HG03432 (cell line): ENCODE measurements at regions not wholly inside any gene's neighbourhood (a gene's known extent, or its start where the extent isn't known, plus 50 kb on each side); places are given as distances from the start of the nearest gene placed in this dataset.

ENCODE experiments used
- ATAC-seq: cut with Tn5 transposase; IDR thresholded peaks from one replicate; pipeline ENCODE4 v1.9.1; 2021; ENCODE audit warnings: mild to moderate bottlenecking, moderate library complexity; ENCODE audit not compliant: unreplicated experiment

GRCh38 chr18:41466436-41467160 is 488.4 kb upstream of the PIK3C3 start:
- no peak for ATAC-seq

DNA sequence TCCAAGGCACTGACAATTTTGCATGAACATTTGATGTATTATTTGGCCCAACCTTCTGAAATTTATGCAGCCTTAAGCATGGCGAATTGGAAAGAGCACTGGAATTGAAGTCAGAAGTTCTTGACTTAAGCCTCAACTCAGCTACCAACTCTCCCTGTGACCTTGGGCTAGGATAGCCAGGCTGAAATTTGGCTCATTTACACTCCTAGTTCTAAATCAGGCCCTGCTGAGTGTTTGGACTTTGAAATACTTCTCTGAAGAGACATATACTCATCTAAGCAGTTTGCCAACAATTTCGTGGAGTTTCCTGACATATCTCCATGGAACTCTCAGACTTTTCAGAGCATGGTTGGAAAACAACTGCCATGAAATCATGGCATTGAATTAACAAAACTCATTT is 489.6 kb upstream of the PIK3C3 start:
- ATAC-seq: no peak

DNA sequence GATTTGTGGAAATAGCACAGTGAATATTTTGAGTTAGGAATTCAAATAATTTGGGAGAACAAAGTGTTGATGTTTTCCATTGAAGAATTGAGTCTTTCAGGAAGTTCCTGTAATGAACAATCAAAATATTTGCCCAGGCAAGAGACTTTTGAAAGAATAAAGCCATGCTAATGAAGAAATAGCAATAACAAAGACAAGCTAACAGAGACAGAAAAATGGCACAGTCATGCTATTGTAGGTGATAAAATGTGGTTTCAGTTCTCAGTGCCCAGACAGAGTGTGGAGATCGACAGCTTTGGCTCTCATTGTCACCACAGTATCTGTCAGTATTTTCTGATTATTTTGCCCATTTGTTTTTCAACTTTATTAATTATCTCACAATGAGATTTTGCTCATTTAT is 490.8 kb upstream of the PIK3C3 start:
- ATAC-seq: no peak

DNA sequence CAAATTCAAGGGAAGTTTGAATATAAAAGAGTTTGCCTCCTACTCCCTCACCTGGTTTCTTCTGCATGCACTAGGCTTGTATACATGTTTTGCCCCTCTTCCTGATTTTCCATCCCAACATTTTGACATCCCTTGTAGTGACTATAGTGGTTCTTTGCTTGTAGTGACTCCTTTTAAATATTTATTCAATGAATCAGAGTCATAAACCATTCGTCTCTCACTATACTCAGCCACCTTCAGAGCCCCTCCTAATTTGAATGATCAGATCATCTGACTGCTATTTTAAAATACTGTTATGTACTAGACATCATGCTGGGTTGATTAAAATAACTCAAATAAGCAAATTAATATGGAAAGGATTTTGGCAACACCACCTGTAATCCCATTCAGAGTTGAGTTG is 492.1 kb upstream of the PIK3C3 start:
- no peak for ATAC-seq

DNA sequence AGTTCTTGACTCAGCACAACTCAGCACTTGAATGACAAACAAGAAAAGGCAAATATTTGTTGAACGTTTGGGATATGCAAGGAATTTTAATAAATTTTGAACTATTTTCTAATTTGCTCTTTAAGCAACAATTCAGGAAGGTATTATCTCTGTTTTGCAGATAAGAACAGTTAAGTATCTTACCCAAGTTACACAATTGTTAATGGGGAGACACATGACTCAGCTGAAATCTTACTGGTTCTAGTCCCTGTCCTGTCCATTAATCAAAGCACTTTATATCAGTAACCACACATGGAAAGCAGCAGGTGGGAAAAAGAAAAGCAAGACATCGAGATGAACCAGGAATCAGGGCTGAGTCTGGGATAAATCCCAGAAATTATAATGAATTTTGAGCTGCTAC is 493.9 kb upstream of the PIK3C3 start:
- no peak for ATAC-seq

DNA sequence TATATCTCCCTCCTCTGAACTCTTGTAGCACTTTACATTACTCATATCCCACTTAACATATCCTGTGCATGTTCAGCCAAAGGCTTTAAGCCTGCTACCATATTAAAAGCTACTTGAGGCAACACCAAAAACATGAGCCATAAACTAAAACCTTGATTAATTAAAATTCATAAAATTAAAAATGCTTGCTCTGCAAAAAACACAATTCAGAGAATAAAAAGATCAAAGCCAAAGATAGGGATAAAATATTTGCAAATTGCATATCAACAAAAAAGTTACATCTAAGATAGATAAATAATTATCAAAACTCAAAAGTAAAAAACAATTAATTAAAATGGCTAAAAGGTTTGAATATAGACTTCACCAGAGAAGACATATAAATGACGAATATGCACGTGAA is 495.4 kb upstream of the PIK3C3 start:
- no peak for ATAC-seq

DNA sequence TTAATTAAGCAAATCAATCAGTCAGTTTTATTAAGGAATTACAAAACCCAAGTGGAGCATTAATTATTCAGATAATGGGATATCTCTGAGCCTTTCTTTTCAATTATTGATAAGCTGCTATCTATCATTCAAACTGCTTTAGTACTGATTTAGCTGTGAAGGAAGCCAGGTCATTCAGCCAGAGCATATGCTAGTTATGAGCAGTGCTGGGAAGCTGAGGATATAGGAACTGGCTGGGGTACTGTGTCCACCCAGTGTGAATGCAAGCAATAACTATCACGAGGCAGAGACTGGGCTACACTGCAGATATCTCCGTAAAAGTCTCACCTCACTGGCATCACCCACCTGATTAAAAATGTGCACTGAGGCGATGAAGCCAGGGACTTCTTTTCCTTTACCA is 496.7 kb upstream of the PIK3C3 start:
- no peak for ATAC-seq

GRCh38 chr18:41457765-41458326 is 497.2 kb upstream of the PIK3C3 start:
- ATAC-seq: no peak

- no peak for ATAC-seq
Measured at GRCh38 chr18:41456831-41457230, 498.2 kb upstream of the PIK3C3 start.

GRCh38 chr18:41449612-41450011 is 505.4 kb upstream of the PIK3C3 start:
- no peak for ATAC-seq

DNA sequence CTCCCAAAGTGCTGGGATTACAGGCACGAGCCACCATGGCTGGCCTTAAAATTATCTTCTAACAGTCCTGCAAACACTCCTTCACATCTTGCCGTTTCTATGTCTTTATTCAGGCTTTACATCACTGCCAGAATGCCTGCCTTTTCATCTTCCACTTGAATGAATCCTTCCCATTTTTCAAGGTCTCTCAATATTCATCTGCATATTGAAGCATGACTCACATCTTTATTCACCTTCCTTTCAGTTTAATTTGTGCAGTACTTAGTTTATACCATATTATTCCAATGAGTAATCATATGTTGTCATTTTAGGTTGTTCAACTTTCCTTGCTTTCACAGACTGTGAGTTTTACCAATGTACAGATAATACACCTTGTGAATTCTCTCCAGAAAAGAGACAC is 510.1 kb upstream of the PIK3C3 start:
- ATAC-seq: no peak

- no peak for ATAC-seq
Measured at GRCh38 chr18:41436772-41437171, 518.3 kb upstream of the PIK3C3 start.

- no peak for ATAC-seq
Measured at GRCh38 chr18:41418598-41418997, 536.4 kb upstream of the PIK3C3 start.

DNA sequence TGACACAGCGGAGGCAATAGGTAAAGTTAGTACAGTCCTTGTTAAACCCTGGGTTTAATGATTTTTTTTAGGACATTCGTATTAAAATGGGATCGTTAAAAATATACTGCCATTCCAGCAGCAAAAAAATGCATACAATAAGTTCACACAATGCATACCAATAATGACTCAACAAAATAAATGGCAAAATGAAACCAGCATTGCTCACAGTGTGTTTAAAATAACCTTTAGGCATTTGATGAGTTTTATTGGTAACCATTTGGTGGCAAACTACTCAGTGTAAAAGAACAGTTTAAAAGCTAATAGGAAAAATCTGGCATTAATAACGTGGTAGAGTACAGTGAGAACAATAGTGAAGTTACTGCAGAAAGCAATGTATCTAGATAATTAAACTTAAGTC is 539.0 kb upstream of the PIK3C3 start:
- ATAC-seq: no peak

- ATAC-seq: no peak
Measured at GRCh38 chr18:41410006-41410405, 545.0 kb upstream of the PIK3C3 start.

DNA sequence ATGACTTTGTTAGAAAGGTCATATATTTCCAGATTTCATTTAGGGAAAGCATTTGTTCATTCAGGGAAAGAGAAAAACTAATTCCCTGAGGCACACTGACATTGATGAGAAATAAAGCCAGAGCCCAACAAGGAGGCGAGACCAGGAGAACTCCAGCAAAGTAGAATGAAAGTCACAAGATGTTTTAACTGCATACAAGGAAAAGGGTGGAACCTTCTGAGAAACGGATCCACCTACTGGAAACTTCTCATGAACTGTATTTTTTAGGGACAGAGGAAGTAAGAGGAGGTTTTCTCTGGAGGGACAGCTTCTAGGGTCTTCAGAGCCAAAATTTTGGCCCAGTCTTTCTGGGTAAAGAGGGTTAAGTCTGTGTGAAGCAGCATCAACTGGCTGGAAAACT is 548.2 kb upstream of the PIK3C3 start:
- ATAC-seq: no peak

- ATAC-seq: no peak
Measured at GRCh38 chr18:41396861-41397260, 558.2 kb upstream of the PIK3C3 start.

GRCh38 chr18:41396211-41396610 is 558.8 kb upstream of the PIK3C3 start:
- ATAC-seq: no peak

- no peak for ATAC-seq
Measured at GRCh38 chr18:41395695-41396094, 559.3 kb upstream of the PIK3C3 start.

DNA sequence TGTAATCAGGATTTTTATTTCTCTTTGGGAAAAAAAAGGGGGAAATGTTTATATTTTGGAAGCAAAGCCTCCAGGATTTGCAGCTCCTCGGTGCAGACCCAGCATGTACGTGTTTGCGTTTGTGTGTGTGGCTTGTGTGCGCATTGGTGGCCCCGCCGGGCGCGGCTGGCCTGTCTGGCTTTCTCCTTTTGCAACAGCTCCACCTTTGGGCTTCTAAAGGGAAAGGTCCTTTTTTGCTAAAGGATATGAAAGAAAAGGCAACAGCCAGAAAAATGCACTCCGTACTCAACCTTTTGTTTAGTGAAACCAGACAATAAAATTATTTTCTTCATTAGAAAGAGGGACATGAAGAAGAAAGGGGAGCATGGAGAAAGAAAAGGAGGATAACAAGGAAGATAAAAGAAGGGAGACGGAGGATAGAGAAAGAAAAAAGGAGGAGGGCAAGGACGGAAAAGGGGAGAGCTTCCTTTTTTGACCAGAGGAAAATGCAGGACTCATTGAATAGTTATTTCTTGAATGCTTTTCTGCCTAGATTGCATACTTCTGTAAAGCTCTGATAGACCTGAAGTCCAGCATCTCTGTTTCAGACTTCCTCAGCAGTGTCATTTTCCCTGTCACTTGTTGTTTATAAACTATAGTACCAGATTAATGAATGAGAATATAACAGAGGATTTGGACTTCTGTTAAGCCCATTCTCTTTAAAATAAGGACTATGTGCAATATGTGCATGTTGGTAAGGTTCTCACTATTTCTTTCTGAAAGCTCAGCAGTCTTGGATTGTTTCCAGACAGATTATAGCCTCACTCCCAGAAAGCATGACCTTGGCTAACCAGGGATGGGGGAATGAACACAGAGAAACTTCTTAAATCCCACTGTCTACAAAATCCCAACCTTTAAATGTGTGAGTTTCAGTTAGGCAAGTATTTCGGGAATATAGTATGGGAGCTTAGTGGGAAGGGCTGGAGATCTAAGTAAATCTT is 563.1 kb upstream of the PIK3C3 start:
- peak; percentile 65 for ATAC-seq

- ATAC-seq: peak; percentile 83
Measured at GRCh38 chr18:41390309-41390708, 564.7 kb upstream of the PIK3C3 start.

DNA sequence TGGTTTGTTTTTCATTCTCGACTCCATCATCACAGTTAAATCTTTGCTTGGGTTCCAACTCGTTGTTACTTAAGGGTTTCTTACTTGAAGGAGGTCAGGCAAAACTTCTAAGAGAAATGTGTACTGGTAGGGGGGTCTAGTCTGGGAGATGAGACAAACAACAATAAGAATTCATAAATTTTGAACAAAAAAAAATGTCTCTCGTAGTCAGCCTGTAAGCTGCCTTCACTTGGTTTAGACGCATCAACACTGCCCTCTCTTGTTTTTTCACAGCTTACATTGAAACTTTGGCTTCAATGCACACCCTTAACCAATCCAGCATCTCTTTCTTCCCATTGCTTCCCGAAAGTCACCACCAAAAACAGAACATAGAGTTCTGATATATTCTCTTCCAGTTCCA is 576.4 kb upstream of the PIK3C3 start:
- peak; percentile 59 for ATAC-seq
